ENCODE measurements at regions not wholly inside any gene's neighbourhood (a gene's known extent, or its start where the extent isn't known, plus 50 kb on each side); places are given as distances from the start of the nearest gene placed in this dataset.
"Not testable (repeated sequence)": the region's sequence is repeated elsewhere in the genome, so short reads cannot be mapped to it uniquely, and the experiment has no call there.

- no peak for DNase-seq
These were observed 167.0 kb upstream of the RPL34 start for GRCh38 chr4:108453366-108453765.

DNA sequence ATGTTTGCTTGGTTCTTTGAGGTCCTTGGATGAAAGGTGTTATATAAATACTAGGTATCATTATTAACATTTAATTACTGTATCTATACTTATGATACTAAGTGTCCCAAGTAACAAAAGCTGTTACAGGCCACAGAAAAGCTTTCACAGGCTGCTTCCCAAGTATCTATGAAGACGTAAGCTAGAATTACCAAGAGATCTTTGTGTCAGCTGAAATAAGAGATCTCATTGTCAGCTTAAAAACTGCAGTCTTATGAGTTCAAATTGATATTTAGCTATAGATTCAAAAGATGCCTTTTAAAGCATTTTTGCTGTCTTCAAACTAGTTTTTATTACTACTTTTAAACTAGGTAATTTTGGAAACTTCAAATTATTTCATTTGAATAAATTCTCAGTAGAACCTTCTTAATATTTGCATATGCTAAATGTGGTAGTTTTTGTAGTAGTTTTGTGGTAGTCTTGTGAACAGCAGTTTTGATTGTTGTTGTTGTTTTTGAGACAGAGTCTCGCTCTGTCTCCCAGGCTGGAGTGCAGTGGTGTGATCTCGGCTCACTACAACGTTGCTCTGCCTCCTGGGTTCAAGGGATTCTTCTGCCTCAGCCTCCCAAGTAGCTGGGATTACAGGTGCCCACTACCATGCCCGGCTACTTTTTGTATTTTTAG lies 170.0 kb upstream of the RPL34 start:
- no peak for DNase-seq

GRCh38 chr4:108449129-108449528 lies 171.2 kb upstream of the RPL34 start:
- no peak for DNase-seq

DNA sequence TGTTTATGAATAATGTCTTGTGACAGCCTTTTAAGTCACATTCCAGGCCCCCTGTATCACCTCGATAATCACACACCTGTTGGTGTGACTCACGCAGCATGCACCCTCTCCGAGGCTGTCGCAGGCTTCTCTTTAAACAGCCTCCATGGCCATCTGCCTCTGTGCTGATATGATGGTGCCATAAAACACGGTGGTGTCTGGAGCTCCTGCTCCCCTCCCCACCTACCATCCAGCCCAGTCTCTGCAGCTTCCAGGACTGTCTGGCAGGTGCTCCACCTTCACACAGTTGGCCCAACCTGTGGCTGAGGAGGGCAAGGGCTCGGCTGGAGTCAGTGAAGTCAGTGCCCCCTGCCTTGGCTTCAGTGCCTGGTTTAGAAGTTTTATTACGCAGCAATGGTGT lies 173.8 kb upstream of the RPL34 start:
- no peak for DNase-seq

DNA sequence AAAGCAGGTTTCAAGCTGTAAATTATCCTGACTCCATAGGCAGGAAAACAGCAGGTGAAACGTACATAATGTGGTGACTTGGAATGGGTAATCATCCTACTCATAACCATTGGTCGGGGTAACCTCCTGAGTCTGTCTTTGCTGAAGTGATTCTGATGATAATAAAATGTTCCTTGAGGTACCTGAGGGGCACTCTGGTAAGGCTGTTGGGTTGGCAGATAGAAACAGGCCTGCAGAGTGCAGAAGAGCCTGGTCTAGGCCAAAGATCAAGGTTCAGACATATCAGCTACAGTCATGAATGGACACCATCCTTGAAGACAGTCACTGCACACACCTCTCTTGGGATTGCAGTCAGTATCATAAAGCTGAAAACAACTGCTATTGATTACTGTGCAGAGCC lies 174.7 kb upstream of the RPL34 start:
- DNase-seq, result no peak

- no peak for DNase-seq
These were observed 176.8 kb upstream of the RPL34 start for GRCh38 chr4:108443585-108443984.

GRCh38 chr4:108433832-108434231 lies 186.5 kb upstream of the RPL34 start:
- no peak for DNase-seq

DNA sequence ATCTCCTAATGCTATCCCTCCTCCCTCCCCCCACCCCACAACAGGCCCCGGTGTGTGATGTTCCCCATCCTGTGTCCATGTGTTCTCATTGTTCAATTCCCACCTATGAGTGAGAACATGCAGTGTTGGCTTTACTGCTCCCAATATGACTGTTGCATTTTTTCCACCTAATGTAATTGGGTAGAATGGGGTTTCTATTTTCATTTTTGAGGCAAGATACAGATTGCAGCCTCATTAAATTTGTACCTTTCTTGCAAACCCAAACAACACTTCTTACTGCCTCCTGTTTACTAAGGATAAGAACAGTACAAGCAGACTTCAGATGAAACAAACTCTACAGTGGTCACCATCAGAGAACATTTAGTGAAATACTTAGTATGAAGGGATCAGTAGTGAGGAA lies 187.0 kb upstream of the RPL34 start:
- not testable (repeated sequence) for DNase-seq

DNA sequence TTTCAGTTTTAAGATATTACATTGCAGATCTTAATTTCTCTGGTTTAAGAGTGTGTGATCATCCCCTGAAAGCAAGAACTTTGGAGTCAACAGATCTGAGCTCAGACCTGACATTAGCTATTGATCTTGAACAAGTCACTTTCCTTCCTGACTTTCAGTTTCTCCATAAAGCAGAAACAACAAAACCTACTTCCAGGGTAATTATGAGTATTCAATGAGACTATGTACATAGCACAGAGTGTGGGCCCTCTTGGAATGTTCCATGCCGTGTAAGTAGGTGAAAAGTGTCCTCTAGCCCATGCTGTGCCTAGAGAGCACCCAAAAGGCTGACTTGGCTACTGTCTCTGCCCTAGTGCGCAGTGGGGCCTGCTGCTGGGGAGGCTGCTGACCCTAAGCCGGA lies 188.0 kb upstream of the RPL34 start:
- DNase-seq, result no peak

GRCh38 chr4:108431986-108432385 lies 188.4 kb upstream of the RPL34 start:
- no peak for DNase-seq

DNA sequence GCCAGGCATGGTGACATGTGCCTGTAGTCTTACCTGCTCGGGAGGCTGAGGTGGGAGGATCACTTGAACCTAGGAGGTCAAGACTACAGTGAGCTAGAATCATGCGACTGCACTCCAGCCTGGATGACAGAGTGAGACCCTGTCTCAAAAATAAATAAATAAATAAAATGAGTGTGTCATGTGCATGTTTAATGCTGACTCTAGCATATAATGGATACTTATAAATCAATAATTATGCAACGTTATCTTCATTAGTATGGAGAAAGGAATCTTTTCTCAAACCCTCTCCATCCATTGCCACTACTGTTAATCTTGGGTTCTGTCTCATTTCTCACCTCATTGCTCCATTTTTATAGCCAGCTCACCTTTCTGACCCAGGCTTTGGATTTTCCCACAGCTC lies 189.5 kb upstream of the RPL34 start:
- no peak for DNase-seq

DNA sequence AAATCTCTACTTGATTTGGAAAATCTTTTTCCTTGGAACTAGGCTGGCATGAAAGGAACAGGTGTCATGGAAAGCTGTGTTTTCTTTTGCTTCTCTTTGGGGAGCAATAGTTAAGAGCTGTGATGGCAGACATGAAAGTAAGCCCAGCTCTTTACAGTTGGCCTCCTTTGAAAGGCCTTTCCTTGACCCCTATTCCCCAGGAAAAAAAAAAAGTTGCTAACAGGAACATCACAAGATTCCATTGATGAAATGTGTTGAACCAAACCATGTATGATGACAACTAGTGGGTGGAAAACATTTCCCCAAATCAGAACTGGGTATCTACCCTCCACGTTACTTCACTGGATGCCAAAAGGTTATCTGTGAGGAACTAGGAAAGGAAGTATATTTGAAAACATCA lies 190.7 kb upstream of the RPL34 start:
- DNase-seq, result no peak

GRCh38 chr4:108428923-108429322 lies 191.5 kb upstream of the RPL34 start:
- DNase-seq, result no peak

- DNase-seq, result no peak
These were observed 192.4 kb upstream of the RPL34 start for GRCh38 chr4:108427946-108428485.

DNA sequence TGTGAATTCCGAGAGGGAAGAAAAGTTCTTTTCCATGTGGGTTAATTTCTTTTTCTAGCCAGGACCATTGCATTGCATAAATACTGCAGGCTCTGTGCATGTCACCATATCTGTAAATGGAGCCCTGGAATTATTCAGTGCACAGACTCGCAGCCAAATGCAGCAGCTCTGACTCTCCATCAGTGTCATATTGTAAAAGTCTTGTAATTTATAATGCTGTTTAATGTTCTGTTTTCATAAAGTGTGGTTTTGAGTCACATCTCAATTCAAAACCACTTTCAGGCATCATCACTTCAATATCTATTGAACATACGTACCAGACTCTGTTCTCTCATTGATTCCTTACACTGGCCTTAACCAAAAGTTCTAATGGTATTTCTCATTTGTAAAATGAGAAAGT lies 193.9 kb upstream of the RPL34 start:
- no peak for DNase-seq

DNA sequence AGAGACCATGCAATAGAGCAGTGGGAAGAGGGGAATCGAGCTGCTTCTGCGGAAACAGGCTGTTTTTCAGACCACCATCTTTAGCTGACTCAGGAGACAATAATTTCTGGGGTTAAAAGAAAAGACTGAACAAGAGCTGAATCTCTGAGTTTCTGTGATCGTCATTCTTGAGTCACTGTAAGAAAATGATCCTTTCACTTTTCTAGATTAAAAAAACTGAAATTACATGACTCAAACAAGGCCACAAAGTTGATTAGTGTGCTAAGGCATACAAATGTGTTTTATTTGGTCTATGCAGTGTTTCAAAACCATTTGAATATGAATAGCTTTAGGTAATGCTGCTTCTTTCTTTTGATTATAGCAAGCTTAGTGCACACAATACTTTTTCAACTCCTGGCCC lies 194.4 kb upstream of the RPL34 start:
- no peak for DNase-seq

DNA sequence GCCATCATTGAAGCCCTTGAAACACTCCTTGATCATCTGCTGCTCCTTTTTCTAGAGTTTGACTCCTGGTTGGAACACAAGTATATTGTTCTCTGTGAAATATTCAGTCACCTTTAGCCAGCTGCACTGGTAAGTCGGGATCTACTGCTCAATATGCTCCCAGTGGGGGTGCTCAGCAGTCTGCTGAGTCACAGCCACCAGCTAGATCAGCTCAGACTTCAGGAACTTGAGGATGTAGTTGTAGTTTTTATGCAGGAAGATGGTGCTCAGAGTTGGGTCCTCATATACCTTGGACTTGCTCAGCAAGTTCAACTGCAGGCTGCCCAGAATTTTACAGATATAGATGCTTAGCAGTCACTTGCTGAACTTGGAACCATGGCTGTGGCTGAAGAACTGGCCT lies 202.5 kb upstream of the RPL34 start:
- DNase-seq, result no peak

DNA sequence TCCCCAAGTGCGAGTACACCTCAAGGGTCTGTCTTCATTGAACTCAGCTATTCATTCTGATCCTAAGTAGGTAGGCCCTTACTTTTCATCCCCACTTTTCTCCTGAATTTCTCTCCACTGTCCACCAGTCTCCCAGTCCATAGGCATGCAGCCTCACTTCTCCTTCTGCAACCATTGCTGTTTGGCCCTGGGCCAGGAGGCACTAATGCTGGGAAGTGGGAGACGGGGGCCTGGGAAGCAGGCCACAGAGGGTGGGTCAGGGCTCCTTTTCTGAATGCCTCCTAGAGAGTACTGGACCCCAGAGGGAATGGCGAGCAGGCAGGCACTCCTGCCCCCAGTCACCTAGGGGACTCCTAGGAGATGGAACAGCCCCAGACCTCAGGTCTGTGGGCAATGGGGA lies 203.5 kb upstream of the RPL34 start:
- DNase-seq, result no peak

DNA sequence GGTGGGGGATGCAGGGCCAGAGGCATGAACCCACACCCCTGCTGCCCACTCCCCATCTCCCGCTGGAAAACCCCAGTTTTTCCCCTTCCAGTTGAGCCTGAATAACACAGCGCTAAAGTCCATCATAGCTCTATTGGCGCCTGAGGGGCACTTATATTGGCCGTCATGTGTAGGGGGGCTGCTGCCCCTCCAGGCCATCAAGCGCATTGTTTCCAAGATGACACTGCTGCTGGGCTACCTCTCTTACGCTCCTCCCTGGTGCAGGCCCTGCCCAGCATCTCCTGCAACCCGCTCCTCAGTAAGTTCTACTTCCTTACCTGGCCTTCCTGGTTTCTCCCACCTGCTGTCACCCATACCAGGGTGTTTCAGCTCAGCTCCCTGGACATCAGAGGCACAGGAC lies 205.0 kb upstream of the RPL34 start:
- DNase-seq, result no peak

- no peak for DNase-seq
These were observed 208.5 kb upstream of the RPL34 start for GRCh38 chr4:108411836-108412235.

GRCh38 chr4:108409691-108410090 lies 210.7 kb upstream of the RPL34 start:
- not testable (repeated sequence) for DNase-seq

DNA sequence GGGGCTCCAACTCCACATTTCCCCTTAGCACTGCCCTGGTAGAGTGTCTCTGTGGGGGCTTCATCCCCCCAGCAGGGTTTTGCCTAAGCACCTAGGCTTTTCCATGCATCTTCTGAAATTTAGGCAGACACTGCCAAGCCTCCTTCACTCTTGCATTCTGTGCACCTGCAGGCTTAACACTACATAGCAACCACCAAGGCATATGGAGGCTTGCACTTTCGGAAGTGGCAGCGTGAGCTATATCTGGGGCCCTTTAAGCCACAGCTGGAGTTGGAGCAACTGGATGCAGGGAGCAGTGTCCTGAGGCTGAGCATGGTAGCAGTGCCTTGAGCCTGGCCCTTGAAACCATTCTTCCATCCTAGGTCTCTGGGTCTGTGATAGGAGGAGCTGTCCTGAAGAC lies 214.8 kb upstream of the RPL34 start:
- no peak for DNase-seq

- no peak for DNase-seq
These were observed 220.1 kb upstream of the RPL34 start for GRCh38 chr4:108400309-108400708.

- no peak for DNase-seq
These were observed 220.6 kb upstream of the RPL34 start for GRCh38 chr4:108399610-108400265.

DNA sequence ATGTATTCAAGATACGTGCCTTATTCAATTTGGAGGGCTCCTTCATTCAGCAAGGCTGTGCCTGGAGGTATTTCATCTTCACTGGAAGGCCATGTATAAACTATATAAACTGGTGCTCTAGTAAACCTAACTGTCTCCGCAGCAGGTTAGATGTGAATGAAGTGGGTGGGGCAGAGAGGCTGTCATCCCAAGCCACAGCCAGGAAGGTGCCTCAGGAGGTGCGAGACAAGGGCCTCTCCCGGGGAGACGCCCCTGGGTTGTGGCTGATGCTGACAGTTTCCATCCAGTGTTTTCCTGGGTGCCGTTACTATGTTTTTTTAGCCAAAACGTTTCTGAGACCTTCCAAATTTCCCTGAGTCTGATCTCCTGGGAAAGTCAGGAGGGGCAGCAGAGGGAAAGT lies 221.5 kb upstream of the RPL34 start:
- DNase-seq, result no peak

Measured in NCI-H446 treated with DMSO at 0.1 percent for 48 hours (cell line).